Loucy (cell line): ENCODE measurements at regions not wholly inside any gene's neighbourhood (a gene's known extent, or its start where the extent isn't known, plus 50 kb on each side); places are given as distances from the start of the nearest gene placed in this dataset.

Source experiments
- H2AFZ ChIP-seq: fragments of 200-600 bp; sonication (generic); 2 replicates; pipeline ENCODE4 v1.6.0; 2016; ENCODE audit warnings: antibody characterized with exemption, mild to moderate bottlenecking, low read length, moderate library complexity
- H3F3A ChIP-seq: fragments of 200-600 bp; 2 replicates; pipeline ENCODE4 v1.6.0; 2016; ENCODE audit warnings: antibody characterized with exemption, low read depth, mild to moderate bottlenecking
- H3K27me3 ChIP-seq: fragments of 200-600 bp; sonication (generic); 2 replicates; pipeline ENCODE4 v1.6.1; 2014; ENCODE audit warnings: low read length, mild to moderate bottlenecking; ENCODE audit not compliant: insufficient read depth, poor library complexity, severe bottlenecking
- H3K36me3 ChIP-seq: fragments of 200-600 bp; sonication (generic); 2 replicates; pipeline ENCODE4 v1.6.1; 2016; ENCODE audit warnings: low read length; ENCODE audit not compliant: insufficient read depth
- H3K4me1 ChIP-seq: fragments of 200-600 bp; sonication (generic); 2 replicates; pipeline ENCODE4 v1.5.1; 2014; ENCODE audit warnings: low read length, mild to moderate bottlenecking; ENCODE audit not compliant: insufficient read depth, poor library complexity, severe bottlenecking
- H3K4me2 ChIP-seq: fragments of 200-600 bp; sonication (generic); 2 replicates; pipeline ENCODE4 v1.6.0; 2014; ENCODE audit warnings: antibody characterized with exemption, low read length, low read depth, mild to moderate bottlenecking; ENCODE audit not compliant: poor library complexity, severe bottlenecking
- H3K4me3 ChIP-seq: fragments of 200-600 bp; sonication (generic); 2 replicates; pipeline ENCODE4 v1.5.1; 2014; ENCODE audit warnings: low read length, mild to moderate bottlenecking, mixed read lengths; ENCODE audit not compliant: poor library complexity, severe bottlenecking
- H3K79me2 ChIP-seq: fragments of 200-600 bp; sonication (generic); 2 replicates; pipeline ENCODE4 v1.6.1; 2014; ENCODE audit warnings: low read length; ENCODE audit not compliant: insufficient read depth
- H3K9ac ChIP-seq: fragments of 200-600 bp; sonication (generic); 2 replicates; pipeline ENCODE4 v1.6.0; 2014; ENCODE audit warnings: mild to moderate bottlenecking, low read depth, low read length, moderate library complexity; ENCODE audit not compliant: poor library complexity, severe bottlenecking
- H3K9me2 ChIP-seq: fragments of 200-600 bp; sonication (generic); replicated peaks from 2 replicates; pipeline ENCODE4 v1.6.1; 2016; ENCODE audit warnings: low read depth, low read length, mixed read lengths
- H3K9me3 ChIP-seq: fragments of 200-600 bp; sonication (generic); 2 replicates; pipeline ENCODE4 v1.6.1; 2014; ENCODE audit warnings: mild to moderate bottlenecking, antibody characterized with exemption, low read length, low read depth; ENCODE audit not compliant: insufficient read depth
- H4K20me1 ChIP-seq: fragments of 200-600 bp; sonication (generic); 2 replicates; pipeline ENCODE4 v1.6.0; 2014; ENCODE audit warnings: antibody characterized with exemption, low read length, mild to moderate bottlenecking; ENCODE audit not compliant: insufficient read depth, poor library complexity, severe bottlenecking
- EZH2phosphoT487 ChIP-seq: fragments of 200-600 bp; IDR thresholded peaks from 2 replicates; pipeline ENCODE4 v1.6.1; 2018; ENCODE audit warnings: antibody characterized with exemption, mild to moderate bottlenecking, moderate library complexity, borderline replicate concordance
- TF ChIP-seq, protein P1 (sequence below): fragments of 200-600 bp; sonication (generic); conservative IDR thresholded peaks from 2 replicates; pipeline ENCODE4 v1.5.1; 2014; ENCODE audit warnings: mild to moderate bottlenecking, antibody characterized with exemption, low read length

GRCh38 chr5:111016801-111017200, 54.7 kb upstream of the TSLP start:
- Histone ChIP-seq H3K9me3 (no peaks in the 10 kb centered on the region), H3K9me2 (no peaks in the 10 kb centered on the region)

DNA sequence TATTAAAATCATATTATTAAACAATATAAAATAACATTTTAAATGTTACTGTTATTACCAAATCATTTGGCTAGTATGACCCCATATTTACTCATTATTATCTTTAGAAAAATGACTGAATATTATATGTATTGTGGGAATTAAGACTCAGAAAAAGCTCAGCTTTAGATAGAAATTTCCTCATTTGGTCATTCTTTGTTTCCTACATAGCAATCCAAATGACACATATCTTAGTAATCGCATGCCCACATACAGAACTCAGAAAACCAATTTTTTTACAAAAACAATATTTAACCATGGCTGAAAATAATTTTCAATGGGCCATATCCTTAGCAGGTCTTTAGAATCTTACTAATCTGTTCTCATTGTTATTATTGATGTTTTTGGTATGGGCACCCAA, 53.8 kb upstream of the TSLP start:
- Histone ChIP-seq H3F3A (no peaks in the 10 kb centered on the region), H4K20me1 (no peaks in the 10 kb centered on the region), H3K9me2 (no peaks in the 10 kb centered on the region), H3K4me1 (no peaks in the 10 kb centered on the region), H3K27me3 (no peaks in the 10 kb centered on the region), H3K4me3 (no peak overlapping the region), H3K9me3 (no peaks in the 10 kb centered on the region), H3K4me2 (no peak overlapping the region), H2AFZ (no peak overlapping the region), H3K79me2 (no peaks in the 10 kb centered on the region), H3K36me3 (no peaks in the 10 kb centered on the region), H3K9ac (no peak overlapping the region)
- TF ChIP-seq, protein P1, sequence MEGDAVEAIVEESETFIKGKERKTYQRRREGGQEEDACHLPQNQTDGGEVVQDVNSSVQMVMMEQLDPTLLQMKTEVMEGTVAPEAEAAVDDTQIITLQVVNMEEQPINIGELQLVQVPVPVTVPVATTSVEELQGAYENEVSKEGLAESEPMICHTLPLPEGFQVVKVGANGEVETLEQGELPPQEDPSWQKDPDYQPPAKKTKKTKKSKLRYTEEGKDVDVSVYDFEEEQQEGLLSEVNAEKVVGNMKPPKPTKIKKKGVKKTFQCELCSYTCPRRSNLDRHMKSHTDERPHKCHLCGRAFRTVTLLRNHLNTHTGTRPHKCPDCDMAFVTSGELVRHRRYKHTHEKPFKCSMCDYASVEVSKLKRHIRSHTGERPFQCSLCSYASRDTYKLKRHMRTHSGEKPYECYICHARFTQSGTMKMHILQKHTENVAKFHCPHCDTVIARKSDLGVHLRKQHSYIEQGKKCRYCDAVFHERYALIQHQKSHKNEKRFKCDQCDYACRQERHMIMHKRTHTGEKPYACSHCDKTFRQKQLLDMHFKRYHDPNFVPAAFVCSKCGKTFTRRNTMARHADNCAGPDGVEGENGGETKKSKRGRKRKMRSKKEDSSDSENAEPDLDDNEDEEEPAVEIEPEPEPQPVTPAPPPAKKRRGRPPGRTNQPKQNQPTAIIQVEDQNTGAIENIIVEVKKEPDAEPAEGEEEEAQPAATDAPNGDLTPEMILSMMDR, result no peak
- no peak for TF ChIP-seq EZH2phosphoT487

More at GRCh38 chr5:111016801-111017200, 54.7 kb upstream of the TSLP start:
- no peaks in the 10 kb centered on the region for H3F3A ChIP-seq
- H3K4me2 ChIP-seq, result no peak overlapping the region
- no peaks in the 10 kb centered on the region for H3K36me3 ChIP-seq
- H3K27me3 ChIP-seq, result no peaks in the 10 kb centered on the region
- H2AFZ ChIP-seq, result no peak overlapping the region
- no peak overlapping the region for H3K4me3 ChIP-seq
- no peaks in the 10 kb centered on the region for H3K79me2 ChIP-seq
- no peak overlapping the region for H3K9ac ChIP-seq
- no peaks in the 10 kb centered on the region for H3K4me1 ChIP-seq
- no peaks in the 10 kb centered on the region for H4K20me1 ChIP-seq
- TF ChIP-seq, protein P1, result no peak
- no peak for TF ChIP-seq EZH2phosphoT487
